GM12891 (cell line): ENCODE measurements at regions not wholly inside any gene's neighbourhood (a gene's known extent, or its start where the extent isn't known, plus 50 kb on each side); places are given as distances from the start of the nearest gene placed in this dataset.

Experiments
- POLR2A ChIP-seq: IDR thresholded peaks from 2 replicates; pipeline ENCODE4 v1.6.1; 2011; ENCODE audit warnings: low read depth, low read length, control low read depth
- POLR2AphosphoS5 ChIP-seq: IDR thresholded peaks from 2 replicates; pipeline ENCODE4 v1.6.1; 2011; ENCODE audit warnings: low read depth, low read length, control low read depth
- POU2F2 ChIP-seq: IDR thresholded peaks from 2 replicates; pipeline ENCODE4 v1.6.1; 2011; ENCODE audit warnings: low read depth, mild to moderate bottlenecking, control low read depth, low read length, moderate library complexity
- SPI1 ChIP-seq: IDR thresholded peaks from 2 replicates; pipeline ENCODE4 v1.6.1; 2011; ENCODE audit warnings: low read depth, low read length, control low read depth
- TAF1 ChIP-seq: IDR thresholded peaks from 2 replicates; pipeline ENCODE4 v1.6.1; 2011; ENCODE audit warnings: low read depth, low read length, control low read depth

GRCh38 chr2:193228276-193228675 lies 1033.5 kb upstream of the TMEFF2 start:
- TF ChIP-seq POLR2A (no peak), POU2F2 (no peak), POLR2AphosphoS5 (no peak), TAF1 (no peak), SPI1 (no peak)
